ENCODE measurements at regions not wholly inside any gene's neighbourhood (a gene's known extent, or its start where the extent isn't known, plus 50 kb on each side); places are given as distances from the start of the nearest gene placed in this dataset.

GRCh38 chr1:96187020-96187419 is 534.6 kb upstream of the PTBP2 start:
- H3K27ac Mint-ChIP-seq = no peak overlapping the region
- Histone ChIP-seq H3K27ac (ENCODE audit: low read depth in 1 of 2, low read length in 2 of 2) (no peak overlapping the region), H3K27me3 (ENCODE audit: control insufficient read depth in 1 of 2, insufficient read depth in 2 of 2, low read length in 2 of 2) (no peaks in the 10 kb centered on the region), H3K9me3 (ENCODE audit: control insufficient read depth in 1 of 2, insufficient read depth in 1 of 2, low read length in 2 of 2) (peaks cover 0 to 11% of the 10 kb centered on the region in 2 experiments), H3K36me3 (ENCODE audit: insufficient read depth, low read length) (no peaks in the 10 kb centered on the region), H3K4me3 (ENCODE audit: low read length) (no peak overlapping the region), H3K4me1 (ENCODE audit: insufficient read depth, low read length) (no peaks in the 10 kb centered on the region)
- ChIA-PET CTCF (no interaction called here), POLR2A (no interaction called here)
- no peaks in the 10 kb centered on the region for H3K27me3 Mint-ChIP-seq
- ATAC-seq (ENCODE audit: poor library complexity) (no peak), DNase-seq (no peak)
- no peaks in the 10 kb centered on the region for H3K4me1 Mint-ChIP-seq (ENCODE audit: low read depth)
- H3K36me3 Mint-ChIP-seq (ENCODE audit: low read depth) = no peaks in the 10 kb centered on the region
- peaks cover 6% of the 10 kb centered on the region for H3K9me3 Mint-ChIP-seq
- intact Hi-C loops (cut with DNase I, micrococcal nuclease) = no loop called here
- H3K4me3 Mint-ChIP-seq = no peak overlapping the region
- TF ChIP-seq, protein P1, sequence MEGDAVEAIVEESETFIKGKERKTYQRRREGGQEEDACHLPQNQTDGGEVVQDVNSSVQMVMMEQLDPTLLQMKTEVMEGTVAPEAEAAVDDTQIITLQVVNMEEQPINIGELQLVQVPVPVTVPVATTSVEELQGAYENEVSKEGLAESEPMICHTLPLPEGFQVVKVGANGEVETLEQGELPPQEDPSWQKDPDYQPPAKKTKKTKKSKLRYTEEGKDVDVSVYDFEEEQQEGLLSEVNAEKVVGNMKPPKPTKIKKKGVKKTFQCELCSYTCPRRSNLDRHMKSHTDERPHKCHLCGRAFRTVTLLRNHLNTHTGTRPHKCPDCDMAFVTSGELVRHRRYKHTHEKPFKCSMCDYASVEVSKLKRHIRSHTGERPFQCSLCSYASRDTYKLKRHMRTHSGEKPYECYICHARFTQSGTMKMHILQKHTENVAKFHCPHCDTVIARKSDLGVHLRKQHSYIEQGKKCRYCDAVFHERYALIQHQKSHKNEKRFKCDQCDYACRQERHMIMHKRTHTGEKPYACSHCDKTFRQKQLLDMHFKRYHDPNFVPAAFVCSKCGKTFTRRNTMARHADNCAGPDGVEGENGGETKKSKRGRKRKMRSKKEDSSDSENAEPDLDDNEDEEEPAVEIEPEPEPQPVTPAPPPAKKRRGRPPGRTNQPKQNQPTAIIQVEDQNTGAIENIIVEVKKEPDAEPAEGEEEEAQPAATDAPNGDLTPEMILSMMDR (IDR thresholded peaks at IDR 0.05) = no peak

DNA sequence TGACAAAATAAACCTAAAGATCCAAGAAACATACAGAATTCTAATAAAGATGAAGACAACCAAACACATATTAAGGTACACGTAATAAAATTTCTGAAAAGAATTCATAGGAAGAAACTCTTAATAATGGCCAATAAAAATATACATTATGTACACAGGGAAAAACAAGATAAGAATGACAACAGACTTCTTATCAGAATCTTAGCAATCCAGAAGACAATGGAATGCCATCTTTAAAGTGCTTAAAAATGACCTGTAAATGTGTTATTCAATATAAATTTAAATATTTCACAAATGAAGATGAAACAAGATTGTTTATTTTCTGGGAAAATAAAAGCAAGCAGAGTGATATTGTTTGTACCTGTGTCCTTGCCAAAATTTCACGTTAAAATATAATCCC is 530.4 kb upstream of the PTBP2 start:
- Histone ChIP-seq H3K9me3 (ENCODE audit: control insufficient read depth in 1 of 2, insufficient read depth in 1 of 2, low read length in 2 of 2) (peaks cover 4 to 10% of the 10 kb centered on the region in 2 experiments), H3K36me3 (ENCODE audit: insufficient read depth, low read length) (no peaks in the 10 kb centered on the region), H3K4me3 (ENCODE audit: low read length) (no peak overlapping the region), H3K27ac (ENCODE audit: low read depth in 1 of 2, low read length in 2 of 2) (no peak overlapping the region), H3K27me3 (ENCODE audit: control insufficient read depth in 1 of 2, insufficient read depth in 2 of 2, low read length in 2 of 2) (no peaks in the 10 kb centered on the region), H3K4me1 (ENCODE audit: insufficient read depth, low read length) (no peaks in the 10 kb centered on the region)
- ChIA-PET CTCF (no interaction called here), POLR2A (no interaction called here)
- ATAC-seq (ENCODE audit: poor library complexity) (no peak), DNase-seq (no peak)
- H3K27ac Mint-ChIP-seq = no peak overlapping the region
- H3K9me3 Mint-ChIP-seq = peaks cover 6% of the 10 kb centered on the region
- intact Hi-C loops (cut with DNase I, micrococcal nuclease) = no loop called here
- H3K4me3 Mint-ChIP-seq = no peak overlapping the region
- H3K27me3 Mint-ChIP-seq = no peaks in the 10 kb centered on the region
- no peaks in the 10 kb centered on the region for H3K4me1 Mint-ChIP-seq (ENCODE audit: low read depth)
- no peaks in the 10 kb centered on the region for H3K36me3 Mint-ChIP-seq (ENCODE audit: low read depth)
- TF ChIP-seq, protein P1 (IDR thresholded peaks at IDR 0.05) = no peak

- Histone ChIP-seq H3K36me3 (ENCODE audit: insufficient read depth, low read length) (no peaks in the 10 kb centered on the region), H3K9me3 (ENCODE audit: control insufficient read depth in 1 of 2, insufficient read depth in 1 of 2, low read length in 2 of 2) (no peaks in the 10 kb centered on the region), H3K27ac (ENCODE audit: low read depth in 1 of 2, low read length in 2 of 2) (no peak overlapping the region), H3K27me3 (ENCODE audit: control insufficient read depth in 1 of 2, insufficient read depth in 2 of 2, low read length in 2 of 2) (no peaks in the 10 kb centered on the region), H3K4me1 (ENCODE audit: insufficient read depth, low read length) (no peaks in the 10 kb centered on the region), H3K4me3 (ENCODE audit: low read length) (no peak overlapping the region)
- POLR2A ChIA-PET = no interaction called here
- intact Hi-C loops (cut with DNase I, micrococcal nuclease) = no loop called here
- Mint-ChIP-seq H3K27ac (no peak overlapping the region), H3K36me3 (ENCODE audit: low read depth) (no peaks in the 10 kb centered on the region), H3K4me1 (ENCODE audit: low read depth) (no peaks in the 10 kb centered on the region), H3K27me3 (no peaks in the 10 kb centered on the region), H3K9me3 (peaks cover 2% of the 10 kb centered on the region), H3K4me3 (no peak overlapping the region)
- no peak for ATAC-seq (ENCODE audit: poor library complexity)
- CTCF ChIA-PET = no interaction called here
- TF ChIP-seq, protein P1 (IDR thresholded peaks at IDR 0.05) = no peak
- DNase-seq = no peak
Measured at GRCh38 chr1:96206451-96206850, 515.1 kb upstream of the PTBP2 start.
